SK-N-SH (cell line): ENCODE measurements at regions not wholly inside any gene's neighbourhood (a gene's known extent, or its start where the extent isn't known, plus 50 kb on each side); places are given as distances from the start of the nearest gene placed in this dataset.

Experiments used
- EP300 ChIP-seq, 2 experiments: IDR thresholded peaks; 2 replicates each; pipeline versions ENCODE4 v1.4.0 to v1.6.1; 2012; ENCODE audit warnings: borderline replicate concordance in 1 of 2, low read depth in 1 of 2, low read length in 1 of 2
- NFIC ChIP-seq: IDR thresholded peaks from 2 replicates; pipeline ENCODE4 v1.4.0; 2012; ENCODE audit warnings: borderline replicate concordance
- SMC3 ChIP-seq: IDR thresholded peaks from 2 replicates; pipeline ENCODE4 v1.6.1; 2012; ENCODE audit warnings: low read depth, low read length, improper control_type of control experiment
- TF ChIP-seq, protein P1 (sequence below): fragments of 200-600 bp; sonication (generic); IDR thresholded peaks from 2 replicates; pipeline ENCODE4 v1.6.1; 2017; ENCODE audit warnings: antibody characterized with exemption, mild to moderate bottlenecking, moderate library complexity
- TF ChIP-seq, protein P2 (sequence below): IDR thresholded peaks from 2 replicates; pipeline ENCODE4 v1.6.1; 2012; ENCODE audit warnings: mild to moderate bottlenecking, low read depth, low read length, moderate library complexity

DNA sequence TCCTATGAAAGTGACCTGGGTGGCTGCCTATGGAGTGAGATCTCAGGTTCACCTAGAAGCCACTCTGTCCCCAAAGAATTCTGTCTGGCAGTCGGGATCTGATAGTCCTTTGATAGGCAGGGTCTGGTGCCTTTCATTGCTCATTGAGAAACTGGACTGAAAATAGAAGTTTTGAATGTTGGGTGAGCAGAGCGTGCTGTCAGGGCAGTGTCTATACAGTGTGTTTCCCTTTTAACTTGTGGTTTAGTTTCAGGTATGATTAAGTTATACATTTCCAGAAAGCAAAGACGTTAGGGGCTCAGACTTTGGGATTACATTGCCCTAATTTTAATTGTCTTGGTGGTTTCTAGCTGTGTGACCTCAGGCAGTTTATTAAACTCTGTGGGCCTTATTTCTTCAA, 111.3 kb upstream of the PAX6 start:
- TF ChIP-seq, protein P1, sequence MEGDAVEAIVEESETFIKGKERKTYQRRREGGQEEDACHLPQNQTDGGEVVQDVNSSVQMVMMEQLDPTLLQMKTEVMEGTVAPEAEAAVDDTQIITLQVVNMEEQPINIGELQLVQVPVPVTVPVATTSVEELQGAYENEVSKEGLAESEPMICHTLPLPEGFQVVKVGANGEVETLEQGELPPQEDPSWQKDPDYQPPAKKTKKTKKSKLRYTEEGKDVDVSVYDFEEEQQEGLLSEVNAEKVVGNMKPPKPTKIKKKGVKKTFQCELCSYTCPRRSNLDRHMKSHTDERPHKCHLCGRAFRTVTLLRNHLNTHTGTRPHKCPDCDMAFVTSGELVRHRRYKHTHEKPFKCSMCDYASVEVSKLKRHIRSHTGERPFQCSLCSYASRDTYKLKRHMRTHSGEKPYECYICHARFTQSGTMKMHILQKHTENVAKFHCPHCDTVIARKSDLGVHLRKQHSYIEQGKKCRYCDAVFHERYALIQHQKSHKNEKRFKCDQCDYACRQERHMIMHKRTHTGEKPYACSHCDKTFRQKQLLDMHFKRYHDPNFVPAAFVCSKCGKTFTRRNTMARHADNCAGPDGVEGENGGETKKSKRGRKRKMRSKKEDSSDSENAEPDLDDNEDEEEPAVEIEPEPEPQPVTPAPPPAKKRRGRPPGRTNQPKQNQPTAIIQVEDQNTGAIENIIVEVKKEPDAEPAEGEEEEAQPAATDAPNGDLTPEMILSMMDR: no peak
- no peak for TF ChIP-seq SMC3
- TF ChIP-seq, protein P2, sequence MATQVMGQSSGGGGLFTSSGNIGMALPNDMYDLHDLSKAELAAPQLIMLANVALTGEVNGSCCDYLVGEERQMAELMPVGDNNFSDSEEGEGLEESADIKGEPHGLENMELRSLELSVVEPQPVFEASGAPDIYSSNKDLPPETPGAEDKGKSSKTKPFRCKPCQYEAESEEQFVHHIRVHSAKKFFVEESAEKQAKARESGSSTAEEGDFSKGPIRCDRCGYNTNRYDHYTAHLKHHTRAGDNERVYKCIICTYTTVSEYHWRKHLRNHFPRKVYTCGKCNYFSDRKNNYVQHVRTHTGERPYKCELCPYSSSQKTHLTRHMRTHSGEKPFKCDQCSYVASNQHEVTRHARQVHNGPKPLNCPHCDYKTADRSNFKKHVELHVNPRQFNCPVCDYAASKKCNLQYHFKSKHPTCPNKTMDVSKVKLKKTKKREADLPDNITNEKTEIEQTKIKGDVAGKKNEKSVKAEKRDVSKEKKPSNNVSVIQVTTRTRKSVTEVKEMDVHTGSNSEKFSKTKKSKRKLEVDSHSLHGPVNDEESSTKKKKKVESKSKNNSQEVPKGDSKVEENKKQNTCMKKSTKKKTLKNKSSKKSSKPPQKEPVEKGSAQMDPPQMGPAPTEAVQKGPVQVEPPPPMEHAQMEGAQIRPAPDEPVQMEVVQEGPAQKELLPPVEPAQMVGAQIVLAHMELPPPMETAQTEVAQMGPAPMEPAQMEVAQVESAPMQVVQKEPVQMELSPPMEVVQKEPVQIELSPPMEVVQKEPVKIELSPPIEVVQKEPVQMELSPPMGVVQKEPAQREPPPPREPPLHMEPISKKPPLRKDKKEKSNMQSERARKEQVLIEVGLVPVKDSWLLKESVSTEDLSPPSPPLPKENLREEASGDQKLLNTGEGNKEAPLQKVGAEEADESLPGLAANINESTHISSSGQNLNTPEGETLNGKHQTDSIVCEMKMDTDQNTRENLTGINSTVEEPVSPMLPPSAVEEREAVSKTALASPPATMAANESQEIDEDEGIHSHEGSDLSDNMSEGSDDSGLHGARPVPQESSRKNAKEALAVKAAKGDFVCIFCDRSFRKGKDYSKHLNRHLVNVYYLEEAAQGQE: no peak
- no peak for TF ChIP-seq EP300 (IDR thresholded peaks at IDR 0.05; ENCODE audit: borderline replicate concordance in 1 of 2, low read depth in 1 of 2, low read length in 1 of 2)
- no peak for TF ChIP-seq NFIC
